ENCODE measurements at regions not wholly inside any gene's neighbourhood (a gene's known extent, or its start where the extent isn't known, plus 50 kb on each side); places are given as distances from the start of the nearest gene placed in this dataset.
"Not testable (repeated sequence)": the region's sequence is repeated elsewhere in the genome, so short reads cannot be mapped to it uniquely, and the experiment has no call there.

DNA sequence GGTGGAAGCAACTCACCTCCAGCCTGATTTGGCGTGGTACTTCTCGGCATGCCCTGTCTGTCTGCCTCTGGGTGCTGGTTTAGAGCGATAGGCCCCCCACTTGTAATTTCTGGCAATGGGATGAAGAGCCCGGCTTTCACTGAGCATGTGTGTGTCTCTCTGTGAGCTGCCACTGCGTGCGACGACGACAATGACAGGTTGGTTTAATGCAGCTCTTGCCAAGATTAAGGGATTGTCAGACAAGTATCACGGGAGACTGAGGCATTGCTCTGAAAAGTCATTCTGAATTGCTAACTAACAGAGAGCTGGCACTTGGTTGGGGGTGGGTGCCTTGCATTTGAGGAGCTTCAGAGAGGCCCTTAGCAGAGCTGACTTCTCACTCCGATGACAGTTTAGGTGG is 348.8 kb upstream of the CLINT1 start:
- no peak for DNase-seq (ENCODE audit: low read depth in 2 of 2)

GRCh38 chr5:158205992-158206391 is 347.0 kb upstream of the CLINT1 start:
- no peak for DNase-seq (ENCODE audit: low read depth in 2 of 2)

GRCh38 chr5:158203261-158203660 is 344.3 kb upstream of the CLINT1 start:
- DNase-seq (ENCODE audit: low read depth in 2 of 2) = no peak

DNA sequence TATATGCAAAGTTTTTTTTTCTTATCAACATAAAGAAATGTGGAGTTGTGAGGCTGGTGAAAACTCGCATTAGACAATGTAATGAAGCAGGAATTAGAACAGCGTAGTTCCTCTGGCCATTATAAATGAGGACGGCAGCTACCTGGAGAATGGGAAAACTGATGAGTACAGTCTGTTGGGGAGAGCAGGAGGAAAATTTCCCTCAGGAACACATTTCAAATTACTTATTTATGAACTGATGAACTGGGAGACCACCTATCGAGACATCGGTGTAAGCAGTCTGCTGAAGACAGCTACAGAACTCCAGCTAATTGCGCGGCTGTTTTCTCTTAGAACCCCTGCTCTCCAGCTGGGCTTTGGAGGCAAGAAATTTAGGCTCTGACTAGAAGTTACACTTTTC is 343.9 kb upstream of the CLINT1 start:
- no peak for DNase-seq (ENCODE audit: low read depth in 2 of 2)

DNA sequence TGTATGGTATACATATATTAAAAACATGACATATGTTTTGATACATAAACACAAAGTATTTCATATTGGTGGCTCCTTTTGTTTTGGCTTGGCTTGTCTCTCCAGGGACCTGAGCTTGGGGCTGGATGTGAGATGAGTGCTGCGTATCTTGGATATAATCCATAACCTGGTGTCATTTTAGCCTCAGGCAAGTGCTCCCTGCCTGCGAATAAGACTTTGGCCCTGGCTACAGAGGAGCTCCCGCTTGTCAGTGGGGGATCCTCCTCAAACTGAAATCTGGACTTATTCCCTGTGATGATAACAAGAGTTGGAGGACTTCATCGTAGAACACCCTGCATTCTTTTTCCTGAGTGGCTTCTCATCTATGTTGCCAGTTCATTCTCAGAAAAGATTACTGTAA is 341.7 kb upstream of the CLINT1 start:
- DNase-seq (ENCODE audit: low read depth in 2 of 2) = no peak

DNA sequence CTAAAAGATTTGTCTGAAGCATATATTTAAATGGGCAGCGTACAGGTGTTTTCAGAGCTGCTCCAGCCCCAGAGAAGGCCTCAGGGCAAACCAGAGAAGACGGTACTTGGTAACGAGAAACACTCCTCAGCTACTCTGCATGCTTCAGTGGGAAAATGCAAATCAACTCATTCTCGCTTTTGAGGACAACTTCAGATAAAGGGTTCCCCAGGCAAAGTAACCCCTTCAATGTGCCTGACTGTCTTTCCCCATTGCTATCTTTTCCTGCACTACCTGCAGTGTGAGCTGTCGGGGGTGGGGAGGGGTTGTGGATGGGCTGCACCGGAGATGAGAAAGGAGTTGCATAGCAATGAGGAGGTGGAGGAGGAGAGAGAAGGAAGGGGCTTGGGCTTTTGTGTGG is 339.7 kb upstream of the CLINT1 start:
- DNase-seq (ENCODE audit: low read depth in 2 of 2) = no peak

DNA sequence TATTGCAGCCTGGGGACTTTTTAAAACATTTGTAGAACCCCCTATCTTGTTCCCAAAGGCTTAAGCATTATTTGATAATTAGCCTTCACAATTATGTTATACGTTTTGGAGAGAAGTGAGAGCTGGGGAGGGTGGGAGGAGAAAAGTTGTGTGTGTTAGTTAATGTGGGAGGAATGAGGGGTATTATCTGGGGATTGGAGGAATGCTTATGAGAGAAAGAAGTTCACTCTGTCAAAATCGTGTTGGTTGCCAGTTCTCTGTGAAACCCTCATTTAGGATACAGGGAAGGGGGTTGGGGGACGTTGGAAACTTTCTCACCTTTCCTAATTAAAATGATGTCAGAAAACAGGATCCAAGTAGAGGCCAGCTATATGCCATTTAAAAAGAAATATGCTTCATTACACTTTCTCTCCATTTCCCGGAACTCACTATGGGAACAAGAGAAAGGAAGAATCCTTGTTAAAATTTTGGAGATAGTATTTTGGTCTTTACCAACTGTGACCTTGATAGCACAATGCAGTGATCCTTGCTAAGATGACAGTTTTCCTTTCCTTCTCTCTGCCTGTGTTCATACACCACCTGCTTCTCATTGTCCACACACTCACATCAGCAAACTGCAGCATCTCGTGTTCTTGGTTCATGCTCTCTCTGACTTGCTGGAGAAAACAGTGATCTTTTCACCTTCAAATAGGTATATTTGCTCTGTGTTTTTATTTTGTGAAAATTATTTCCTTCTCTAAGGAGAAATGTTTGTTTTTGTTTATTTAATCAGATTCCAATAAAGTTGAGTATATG is 336.7 kb upstream of the CLINT1 start:
- DNase-seq (ENCODE audit: low read depth in 2 of 2) = no peak

DNA sequence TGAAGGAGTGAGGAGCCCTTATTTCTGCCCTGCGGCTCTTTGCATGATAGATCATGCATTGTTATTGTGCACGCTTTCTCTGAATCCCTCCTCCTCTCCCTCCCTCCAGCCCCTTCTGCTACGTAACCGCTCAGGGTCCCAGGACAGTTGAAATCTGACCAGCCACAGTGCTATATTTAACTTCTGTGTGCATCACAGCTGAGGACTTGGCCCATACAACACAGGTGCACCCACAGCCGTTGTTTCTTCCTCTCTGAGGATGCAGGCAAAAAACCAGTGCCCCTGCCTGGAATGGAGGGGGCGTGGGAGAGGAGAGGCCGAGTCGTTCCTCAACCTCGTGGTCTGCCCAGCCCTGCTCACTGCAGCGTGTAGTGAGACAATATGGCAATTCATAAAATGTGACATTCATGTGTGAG is 335.6 kb upstream of the CLINT1 start:
- DNase-seq (ENCODE audit: low read depth in 2 of 2) = no peak

GRCh38 chr5:158193395-158193794 is 334.4 kb upstream of the CLINT1 start:
- not testable (repeated sequence) for DNase-seq (ENCODE audit: low read depth in 2 of 2)

- DNase-seq (ENCODE audit: low read depth in 2 of 2) = no peak
Observed at GRCh38 chr5:158180407-158180806, 321.5 kb upstream of the CLINT1 start.

GRCh38 chr5:158179271-158179670 is 320.3 kb upstream of the CLINT1 start:
- no peak for DNase-seq (ENCODE audit: low read depth in 2 of 2)

- DNase-seq (ENCODE audit: low read depth in 2 of 2) = no peak
Observed at GRCh38 chr5:158178535-158178934, 319.6 kb upstream of the CLINT1 start.

DNA sequence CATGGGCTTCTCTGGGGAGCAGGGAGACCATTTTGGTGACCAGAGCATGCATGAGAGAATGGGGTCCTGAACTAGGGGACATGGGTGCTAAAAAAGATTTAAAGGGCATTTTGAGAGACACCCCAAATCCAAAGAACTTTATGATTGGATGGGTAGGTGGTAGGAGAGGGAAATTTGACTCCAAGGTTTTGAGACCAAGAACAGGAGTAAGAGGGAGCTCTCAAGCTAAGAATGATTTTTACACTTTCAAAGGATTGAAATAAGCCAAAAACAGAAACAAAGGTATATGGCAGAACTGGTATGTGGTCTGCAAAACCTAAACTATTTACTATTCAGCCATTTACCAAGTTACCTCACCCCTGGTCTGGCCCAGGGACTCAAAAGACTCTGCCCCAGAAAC is 318.2 kb upstream of the CLINT1 start:
- no peak for DNase-seq (ENCODE audit: low read depth in 2 of 2)

- DNase-seq (ENCODE audit: low read depth in 2 of 2) = no peak
Observed at GRCh38 chr5:158175934-158176481, 317.1 kb upstream of the CLINT1 start.

- peak in 1 of 2 donors; percentile 21 for DNase-seq (ENCODE audit: low read depth in 2 of 2)
Observed at GRCh38 chr5:158174918-158175851, 316.2 kb upstream of the CLINT1 start.

DNA sequence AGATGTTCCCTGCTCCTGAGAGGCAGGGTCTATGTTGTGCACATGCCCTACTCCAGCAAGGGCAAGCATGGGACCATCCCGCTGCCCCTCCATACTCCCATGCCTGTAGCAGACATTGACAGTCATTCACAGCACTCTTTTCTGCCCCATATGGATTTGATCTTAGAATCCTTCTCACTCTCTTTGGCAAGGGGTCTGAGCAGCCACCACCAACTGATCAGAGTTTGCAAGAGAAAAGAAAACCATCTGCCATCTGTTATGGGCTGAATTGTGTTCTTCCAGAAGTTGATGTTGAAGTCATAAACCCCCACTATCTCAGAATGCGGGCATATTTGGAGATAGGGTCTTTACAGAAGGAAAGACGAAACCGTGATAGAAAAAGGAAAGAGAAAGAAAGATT is 315.1 kb upstream of the CLINT1 start:
- DNase-seq (ENCODE audit: low read depth in 2 of 2) = no peak

GRCh38 chr5:158172005-158172404 is 313.1 kb upstream of the CLINT1 start:
- no peak for DNase-seq (ENCODE audit: low read depth in 2 of 2)

GRCh38 chr5:158170534-158170933 is 311.6 kb upstream of the CLINT1 start:
- no peak for DNase-seq (ENCODE audit: low read depth in 2 of 2)

- DNase-seq (ENCODE audit: low read depth in 2 of 2) = no peak
Observed at GRCh38 chr5:158170060-158170459, 311.1 kb upstream of the CLINT1 start.

DNA sequence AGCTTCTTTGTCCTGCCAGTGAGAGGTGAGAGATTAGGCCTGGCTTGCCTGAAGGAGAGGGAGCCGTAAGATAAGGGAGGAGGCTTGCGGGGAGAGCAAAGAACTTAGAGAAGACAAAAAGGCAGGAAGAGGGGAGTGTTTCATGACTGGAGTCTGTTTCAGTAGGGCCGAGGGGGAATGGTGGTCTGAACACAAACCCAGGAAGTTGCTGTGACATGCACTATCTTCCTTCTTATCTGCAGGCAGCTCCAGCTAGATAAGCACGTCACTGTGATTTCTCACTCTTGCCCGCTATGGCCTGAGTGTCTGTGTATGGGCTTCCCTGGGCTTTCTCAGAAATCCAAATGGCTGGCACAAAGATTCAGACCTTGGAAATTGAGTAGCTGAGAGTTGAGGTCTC is 307.5 kb upstream of the CLINT1 start:
- DNase-seq (ENCODE audit: low read depth in 2 of 2) = no peak

DNA sequence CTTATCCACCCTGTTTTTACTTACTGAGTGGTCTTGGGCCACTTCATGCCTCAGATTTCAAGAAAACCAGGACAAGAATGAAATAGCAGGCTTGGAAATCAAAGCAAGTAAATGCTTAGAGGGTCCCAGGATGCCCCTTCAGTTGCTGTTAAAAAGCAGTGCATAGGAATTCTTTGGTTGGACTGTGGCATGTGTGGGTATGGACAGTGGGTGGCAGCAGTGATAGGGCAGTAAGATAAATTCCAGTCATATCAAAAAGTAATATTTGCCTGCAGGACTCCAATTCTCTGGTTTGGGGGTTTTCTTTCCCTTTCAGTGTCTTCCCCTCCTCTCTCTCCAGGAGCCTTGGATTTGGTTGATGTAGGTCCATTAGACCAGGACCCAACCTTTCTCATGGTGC is 306.7 kb upstream of the CLINT1 start:
- DNase-seq (ENCODE audit: low read depth in 2 of 2) = no peak

GRCh38 chr5:158164296-158165047 is 305.5 kb upstream of the CLINT1 start:
- no peak for DNase-seq (ENCODE audit: low read depth in 2 of 2)

Measured in stimulated activated CD8-positive, alpha-beta memory T cell treated with anti-CD3 and anti-CD28 coated beads, Interleukin-7, amount 100 ng/mL, for 1 hour (primary cell).